Activated T-helper 1 cell treated with Interleukin-2 at 50 U/mL for 16 hours (primary cell): ENCODE measurements at regions not wholly inside any gene's neighbourhood (a gene's known extent, or its start where the extent isn't known, plus 50 kb on each side); places are given as distances from the start of the nearest gene placed in this dataset.

Experiments used
- DNase-seq: peaks from one replicate; pipeline ENCODE4 v3.0.0-alpha.2; 2020; ENCODE audit warnings: low read depth

DNA sequence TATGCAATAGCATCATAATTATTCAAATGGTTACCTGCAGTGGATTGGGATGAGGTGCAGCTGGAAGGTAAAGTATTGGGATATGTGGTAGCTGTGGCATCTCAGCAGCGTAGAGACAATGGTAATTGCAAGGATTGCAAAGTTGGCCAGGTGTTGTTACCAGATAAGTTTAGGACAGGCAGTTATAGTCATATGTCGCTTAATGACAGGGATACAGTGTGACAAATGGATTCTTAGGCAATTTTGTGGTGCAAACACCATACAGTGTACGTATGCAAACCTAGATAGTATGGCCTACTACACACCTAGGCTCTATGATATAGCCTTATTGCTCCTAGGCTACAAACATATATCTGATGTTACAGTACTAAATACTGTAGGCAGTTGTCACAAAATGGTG is 163.5 kb upstream of the LYZL2 start:
- DNase-seq, result no peak

DNA sequence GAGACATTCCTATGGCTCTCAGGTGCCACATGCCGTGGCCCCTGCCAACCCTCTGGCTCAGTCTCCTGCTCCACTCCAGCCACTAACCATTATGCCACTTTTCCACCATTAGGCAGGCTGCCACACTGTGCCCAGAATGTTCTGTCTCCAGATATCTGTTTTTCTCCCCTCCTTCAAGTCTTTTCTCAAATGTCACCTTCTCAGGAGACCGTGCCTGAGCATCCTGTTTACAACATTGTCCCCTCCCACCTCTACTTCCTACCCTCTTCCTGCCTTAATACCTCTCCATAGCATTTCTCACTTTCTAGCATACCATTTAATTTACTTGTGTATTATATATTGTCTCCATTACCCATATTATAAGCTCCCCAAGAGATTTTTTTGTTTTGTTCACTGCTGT is 162.5 kb upstream of the LYZL2 start:
- DNase-seq, result no peak

DNA sequence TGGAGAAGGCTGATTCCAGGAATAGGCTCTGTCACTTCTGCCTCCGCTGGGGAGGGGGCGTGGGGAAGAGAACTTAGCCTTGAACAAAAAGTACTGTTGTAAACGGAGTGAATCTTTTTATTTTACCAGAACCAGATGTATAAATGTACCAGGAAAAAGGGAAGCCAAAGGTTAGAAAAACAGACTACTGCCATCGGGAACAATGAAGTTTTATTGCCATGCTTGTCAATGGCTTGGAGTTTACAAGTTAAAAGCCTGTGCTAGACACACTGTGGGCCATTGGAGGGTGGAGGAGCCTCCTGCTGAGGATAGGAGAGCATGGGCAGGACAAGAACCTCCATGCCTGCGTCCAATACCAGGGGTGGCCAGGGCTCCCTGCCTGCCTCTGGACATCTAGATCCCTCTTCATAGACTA is 161.7 kb upstream of the LYZL2 start:
- no peak for DNase-seq

DNA sequence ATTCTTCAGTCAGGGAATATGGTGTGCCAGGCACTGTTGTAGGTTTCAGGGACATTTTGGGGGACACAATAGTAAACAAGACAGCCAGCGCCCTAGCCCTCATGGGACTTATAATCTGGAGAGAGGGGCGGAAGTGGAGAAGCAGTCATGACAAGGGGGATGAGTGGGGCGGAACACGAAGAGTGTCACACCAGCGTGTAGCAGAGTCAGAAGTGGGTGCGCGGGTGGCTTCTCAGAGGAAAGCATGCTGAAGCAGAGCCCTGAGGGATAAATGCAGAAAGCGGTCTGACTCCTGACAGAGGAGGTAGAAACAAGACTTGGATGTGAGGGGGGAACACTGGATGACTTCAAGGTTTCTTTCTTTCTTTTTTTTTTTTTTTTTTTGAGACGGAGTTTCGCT is 160.3 kb upstream of the LYZL2 start:
- DNase-seq, result no peak

DNA sequence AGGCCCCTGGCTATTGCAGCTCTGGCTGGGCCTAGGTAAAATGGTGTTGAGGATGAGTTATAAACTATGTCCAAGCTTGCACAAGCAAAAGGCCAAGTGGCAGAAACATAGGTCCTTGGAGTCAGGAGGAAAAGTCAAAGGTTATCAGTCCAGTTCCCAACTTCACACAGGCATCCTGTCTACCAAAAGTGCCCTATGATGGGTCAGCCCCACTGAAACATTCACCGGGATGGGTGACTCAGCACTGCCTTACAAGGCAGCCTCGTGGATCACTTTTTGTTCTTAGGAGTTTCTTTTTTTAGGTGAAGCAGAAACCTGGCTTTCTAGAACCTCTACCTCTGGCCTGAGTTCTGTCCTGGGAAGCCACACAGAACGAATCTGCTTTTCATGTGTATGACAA is 158.8 kb upstream of the LYZL2 start:
- DNase-seq, result no peak

DNA sequence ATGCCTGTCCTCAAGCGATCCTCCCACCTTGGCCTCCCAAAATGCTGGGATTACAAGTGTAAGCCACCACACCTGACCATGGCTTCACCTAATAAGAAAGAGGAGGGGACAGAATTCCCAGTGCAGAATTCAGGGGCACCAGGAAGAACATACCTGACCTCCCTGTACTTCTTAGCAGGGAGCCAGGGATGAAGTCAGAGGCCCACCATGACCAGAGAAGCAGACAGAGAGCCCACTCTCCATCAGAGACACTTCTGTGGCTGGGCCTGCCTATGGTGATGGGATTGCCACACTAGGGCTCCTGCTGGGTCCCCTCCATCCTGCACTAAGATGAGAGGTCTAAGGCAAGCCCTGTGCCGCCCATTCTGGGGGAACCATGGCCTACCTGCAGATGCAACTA is 157.4 kb upstream of the LYZL2 start:
- no peak for DNase-seq

DNA sequence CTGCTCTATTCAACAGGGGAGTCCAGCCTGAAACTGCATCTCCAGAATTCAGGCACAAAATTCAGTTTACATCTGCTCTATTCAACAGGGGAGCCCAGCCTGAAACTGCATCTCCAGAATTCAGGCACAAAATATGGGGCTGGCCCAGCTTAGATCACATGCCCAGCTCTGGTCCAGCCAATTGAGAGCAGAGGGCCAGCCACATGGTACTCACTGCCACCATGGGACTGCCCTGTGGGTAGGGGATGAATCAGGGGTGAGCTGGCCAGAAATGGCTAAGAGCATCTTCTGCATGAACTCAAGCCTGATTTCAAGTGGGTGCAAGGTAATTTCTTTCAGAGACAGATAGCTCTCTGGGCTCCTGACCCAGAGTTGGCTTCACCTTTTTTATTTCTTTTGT is 156.6 kb upstream of the LYZL2 start:
- DNase-seq, result no peak

DNA sequence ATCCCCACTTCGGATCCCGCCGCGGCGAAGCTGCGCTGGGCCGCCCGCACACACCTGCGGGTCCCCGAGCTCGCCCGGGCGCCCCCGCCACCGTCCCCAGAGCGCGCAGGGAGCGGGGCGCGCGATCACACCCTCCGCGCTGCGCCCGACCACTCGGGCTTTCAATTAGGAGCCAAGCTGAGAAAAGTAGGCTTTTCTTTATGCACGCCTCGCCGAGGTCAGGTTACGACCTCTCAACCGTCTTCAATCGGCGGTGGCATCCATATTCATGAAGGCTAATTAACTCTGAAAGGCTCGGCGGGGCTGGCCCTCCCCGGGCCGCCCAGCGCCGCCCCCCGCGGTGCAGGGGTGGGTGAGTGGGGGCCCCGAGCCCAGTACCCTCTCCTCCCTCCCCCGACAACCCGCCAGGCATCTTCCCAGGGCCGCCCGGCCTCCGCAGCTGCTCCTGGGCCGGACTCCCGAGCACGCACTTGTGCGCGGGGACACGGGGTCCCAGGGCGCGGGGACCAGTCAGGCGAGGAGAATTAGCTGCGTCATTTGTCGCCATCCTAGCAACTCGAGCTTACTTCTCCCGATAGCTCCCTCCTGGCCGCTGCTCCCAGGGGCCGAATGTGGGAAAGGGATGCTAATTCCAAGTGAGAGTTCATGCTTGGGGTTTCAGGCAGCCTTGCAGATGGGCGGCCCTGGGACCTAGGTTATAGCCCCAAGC is 155.5 kb upstream of the LYZL2 start:
- DNase-seq, result no peak

DNA sequence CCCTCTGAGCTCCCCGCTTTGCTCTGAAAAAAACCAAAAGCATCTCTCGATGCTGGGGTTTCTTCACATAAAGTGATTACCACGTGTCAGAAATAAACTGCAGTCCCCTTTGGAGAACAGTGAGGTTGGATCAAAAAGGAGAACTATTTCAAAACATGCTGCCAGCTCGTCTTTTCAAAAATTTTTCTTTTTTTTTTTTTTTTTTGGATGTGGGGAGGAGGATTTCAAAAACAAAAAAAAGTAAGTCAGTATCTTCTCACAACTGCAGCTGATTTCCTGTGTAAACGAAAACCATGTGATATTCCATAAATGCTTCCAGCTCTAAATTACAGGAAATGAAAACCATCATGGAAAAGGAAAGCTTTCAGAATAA is 155.0 kb upstream of the LYZL2 start:
- DNase-seq, result no peak

DNA sequence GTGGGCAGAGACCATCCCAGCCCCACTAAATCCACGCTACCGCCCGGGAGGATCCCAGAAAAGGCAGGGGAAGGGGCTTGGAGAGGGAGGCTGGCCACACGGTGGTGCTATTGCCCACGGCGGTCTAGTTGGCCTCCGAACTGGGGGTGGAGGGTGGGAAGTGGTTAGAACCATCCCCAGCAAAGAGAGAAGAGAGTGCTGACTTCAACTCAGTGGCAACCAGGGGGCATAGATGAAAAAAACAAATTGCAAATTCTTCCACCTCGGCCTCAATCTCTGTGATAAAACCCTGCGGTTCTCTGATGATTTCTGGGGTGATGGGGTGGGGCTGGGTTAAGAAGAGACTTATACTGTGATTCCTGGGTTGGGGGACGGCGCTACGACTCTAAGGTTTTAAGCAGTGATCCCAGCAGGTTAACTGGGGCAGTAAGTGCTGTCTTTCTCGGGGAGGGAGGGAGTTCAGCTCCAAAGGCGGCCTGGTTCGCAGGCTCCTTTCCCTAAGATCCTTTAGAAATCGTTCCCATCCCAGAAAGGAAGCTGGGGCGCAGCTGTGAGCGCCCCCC is 154.5 kb upstream of the LYZL2 start:
- peak; percentile 70 for DNase-seq

DNA sequence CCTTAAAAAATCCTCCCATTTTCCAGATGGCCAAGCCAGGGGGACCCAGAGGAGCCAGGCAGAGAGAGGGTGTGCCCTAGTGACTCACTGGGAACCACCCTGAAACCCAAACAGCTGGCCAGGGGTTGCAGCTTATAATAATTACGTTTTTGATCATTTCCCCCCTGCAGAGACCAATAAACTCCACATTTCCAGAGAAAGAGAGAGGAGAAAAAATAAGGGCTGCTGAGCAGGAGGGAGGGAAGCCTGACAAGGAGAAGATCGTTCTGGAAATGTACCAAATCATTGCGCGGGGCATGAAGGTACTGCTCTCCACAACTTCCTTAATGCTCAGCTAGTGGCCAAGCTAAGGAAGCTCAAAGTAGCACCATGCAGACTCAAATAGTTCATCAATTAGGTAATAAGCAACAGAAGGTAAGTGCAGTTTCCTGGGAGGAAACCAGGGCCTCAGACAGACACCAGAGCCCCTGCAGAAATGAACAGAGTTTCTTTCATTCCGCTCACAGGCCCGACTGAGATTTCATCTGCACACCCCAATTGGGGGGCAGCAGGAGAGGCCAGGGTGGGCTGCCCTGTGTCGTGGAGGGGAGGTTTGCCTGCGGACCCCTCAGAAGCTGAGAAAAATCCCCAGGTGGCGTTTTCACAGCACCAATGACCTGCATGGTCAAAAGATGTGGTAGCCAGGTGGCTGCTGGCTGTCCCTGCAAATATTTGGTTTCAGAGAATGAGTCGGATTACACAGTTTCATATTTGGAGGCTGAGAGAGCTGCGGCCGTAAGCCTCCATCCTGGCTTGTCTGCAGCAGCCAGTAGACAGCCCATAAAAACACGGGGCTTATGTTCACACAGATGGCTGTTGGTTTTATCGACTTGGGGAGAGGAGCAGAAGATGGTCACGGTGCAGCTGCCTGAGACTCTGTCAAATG is 153.2 kb upstream of the LYZL2 start:
- DNase-seq, result no peak

DNA sequence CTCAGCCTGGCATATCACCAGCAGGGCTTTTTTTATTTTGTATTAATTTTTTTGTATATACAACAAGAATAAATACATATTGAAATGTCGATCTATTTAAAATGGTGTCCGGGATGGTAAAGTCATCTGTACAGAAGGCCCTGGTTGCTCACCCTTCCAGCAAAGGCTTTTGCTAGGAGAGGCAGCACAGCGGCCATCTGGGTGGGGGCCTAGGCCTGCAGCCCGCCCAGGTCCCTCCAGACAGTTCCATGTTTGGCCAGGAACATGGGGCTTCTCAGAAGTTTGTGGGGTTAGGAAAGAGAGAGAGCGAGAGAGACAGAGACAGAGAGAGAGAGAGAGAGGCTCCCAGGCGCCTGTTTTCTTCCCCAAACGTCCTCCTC is 152.6 kb upstream of the LYZL2 start:
- no peak for DNase-seq

DNA sequence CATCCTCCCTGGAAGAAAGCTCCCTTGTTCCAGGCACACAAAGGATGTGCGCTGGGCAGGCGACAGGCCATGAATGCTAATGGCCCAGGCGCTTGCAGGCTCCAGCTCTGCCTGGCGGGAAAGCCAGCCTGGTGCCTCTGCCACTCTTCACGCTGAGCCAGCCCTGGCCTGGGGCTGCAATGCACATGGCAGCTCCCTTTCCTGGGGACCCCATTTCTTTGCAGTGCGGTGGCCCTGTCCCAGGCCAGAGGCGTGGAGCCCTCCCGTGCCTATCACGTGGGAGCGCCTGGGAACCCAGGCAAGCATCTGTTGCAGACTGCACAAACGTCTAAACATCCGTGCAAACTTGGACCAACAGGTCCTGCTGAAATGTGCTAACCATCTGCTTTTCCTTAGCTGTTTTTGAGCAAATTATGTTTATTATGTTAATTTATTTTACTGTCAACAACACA is 152.1 kb upstream of the LYZL2 start:
- DNase-seq, result no peak

DNA sequence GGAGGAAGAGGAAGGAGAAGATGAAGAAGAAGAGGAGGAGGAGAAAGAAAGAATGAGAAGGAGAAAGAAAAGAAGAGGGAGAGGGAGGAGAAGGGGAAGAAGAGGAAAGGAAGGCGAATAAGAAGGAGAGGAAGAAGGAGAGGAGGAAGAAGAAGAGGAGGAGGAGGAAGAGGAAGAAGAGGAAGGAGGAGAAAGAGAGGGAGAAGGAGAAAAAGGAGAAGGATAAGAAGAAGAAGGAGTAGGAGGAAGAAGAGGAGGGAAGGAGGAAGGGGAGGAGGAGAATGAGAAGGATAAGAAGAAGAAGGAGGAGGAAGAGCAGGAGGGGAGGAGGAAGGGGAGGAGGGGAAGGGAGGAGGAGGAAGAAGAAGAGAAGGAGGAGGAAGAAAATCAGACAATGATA is 149.2 kb upstream of the LYZL2 start:
- no peak for DNase-seq

DNA sequence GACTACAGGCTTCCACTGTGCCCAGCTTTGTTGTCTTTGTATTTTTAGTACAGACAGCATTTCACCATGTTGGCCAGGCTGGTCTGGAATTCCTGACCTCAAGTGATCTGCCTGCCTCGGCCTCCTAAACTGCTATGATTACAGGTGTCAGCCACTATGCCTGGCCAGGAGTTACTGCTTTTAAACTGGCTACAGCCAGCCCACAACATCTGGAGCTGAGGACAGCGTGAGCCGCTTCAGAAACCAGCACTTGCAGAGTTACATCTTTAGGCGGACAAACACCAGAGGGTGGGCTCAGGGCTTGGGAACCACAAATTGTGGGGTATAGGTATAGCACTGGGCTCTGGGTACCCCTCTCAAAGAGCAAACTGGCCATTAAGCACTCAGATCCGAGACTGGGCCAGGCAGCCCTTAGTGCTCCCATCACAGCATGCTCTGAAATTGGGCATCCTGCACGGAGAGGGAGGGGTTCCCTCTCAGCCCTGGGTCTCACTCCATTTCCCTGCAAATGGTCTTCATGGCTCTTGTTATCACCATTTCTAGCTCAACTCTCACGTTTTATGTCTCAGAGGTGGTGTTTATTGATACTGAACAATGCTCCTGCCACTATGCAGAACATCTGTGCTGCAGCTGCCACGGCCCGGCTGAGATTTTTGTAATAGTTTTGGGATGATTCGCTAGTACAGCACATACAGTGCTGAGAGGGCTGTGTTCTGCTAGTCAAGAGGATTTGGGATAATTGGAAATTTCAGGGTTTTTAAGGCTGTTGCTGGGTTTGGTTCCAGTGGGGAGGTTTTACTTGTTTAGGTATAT is 146.4 kb upstream of the LYZL2 start:
- DNase-seq, result no peak

DNA sequence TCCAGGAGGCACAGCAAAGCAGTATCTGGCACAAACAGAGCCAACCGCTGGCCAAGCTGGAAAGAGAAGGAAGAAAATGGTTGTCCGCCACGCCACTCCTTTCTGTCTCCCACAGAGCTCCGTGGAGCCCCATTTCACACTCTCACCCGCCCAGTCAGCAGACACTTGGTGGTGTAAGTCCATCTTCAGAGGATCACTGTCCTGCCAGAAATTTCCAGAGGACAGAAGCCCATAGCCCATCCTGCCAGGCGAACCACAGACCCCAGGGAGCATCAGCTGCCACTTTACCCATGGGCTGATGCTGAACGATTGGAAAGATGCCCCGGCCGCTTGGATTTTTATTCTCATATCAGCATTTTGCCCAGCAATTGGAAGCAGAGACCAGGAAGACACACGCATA is 144.7 kb upstream of the LYZL2 start:
- no peak for DNase-seq

DNA sequence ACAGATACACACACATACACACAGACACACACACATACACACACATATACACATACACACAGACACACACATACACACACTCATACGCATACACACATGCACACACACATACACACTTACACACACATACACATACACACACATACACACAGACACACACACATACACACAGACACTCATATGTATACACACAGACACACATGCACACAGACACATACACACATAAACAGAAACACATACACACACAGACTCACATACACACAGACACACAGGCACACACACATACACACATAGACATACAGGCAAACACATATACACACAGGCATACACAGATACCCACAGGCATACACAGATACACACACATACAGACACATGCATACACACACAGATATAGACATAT is 143.9 kb upstream of the LYZL2 start:
- no peak for DNase-seq

DNA sequence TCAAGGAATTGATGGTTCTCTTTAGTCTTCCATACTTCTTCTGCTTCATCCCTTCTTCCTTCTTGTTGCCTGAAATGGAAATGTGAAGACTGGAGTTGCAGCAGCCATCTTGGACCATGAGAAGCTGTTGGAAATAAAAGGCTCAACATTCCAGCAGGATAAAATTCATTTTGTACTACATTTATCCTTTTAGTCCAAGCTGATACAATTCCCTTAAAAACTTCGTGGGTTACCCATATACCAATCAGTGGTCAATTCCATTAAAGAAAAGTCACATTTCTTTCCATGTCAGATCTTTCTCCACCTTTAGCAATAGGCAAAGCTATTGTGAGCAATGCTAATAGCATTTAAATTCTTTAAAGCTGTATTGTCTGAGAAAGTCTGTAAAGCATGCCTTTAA is 141.3 kb upstream of the LYZL2 start:
- no peak for DNase-seq

DNA sequence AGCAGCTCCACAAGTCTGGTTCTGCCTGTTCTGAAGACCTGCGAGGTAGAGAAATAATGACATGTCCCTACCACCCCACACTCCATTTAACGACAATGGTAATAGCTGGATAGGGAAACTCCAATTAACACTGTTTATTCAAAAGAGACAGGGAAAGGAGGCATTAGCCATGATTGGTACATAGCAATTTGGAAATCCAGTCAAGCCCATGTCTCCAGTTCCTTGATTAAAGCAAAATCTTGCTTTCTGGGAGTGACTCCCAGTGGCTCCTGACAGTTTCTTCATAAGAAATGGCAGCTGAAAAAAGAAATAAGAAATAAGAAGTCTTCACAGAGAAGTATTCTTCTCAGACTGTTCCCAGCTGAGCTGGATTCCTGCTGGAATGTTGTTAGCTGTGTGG is 140.7 kb upstream of the LYZL2 start:
- DNase-seq, result no peak

DNA sequence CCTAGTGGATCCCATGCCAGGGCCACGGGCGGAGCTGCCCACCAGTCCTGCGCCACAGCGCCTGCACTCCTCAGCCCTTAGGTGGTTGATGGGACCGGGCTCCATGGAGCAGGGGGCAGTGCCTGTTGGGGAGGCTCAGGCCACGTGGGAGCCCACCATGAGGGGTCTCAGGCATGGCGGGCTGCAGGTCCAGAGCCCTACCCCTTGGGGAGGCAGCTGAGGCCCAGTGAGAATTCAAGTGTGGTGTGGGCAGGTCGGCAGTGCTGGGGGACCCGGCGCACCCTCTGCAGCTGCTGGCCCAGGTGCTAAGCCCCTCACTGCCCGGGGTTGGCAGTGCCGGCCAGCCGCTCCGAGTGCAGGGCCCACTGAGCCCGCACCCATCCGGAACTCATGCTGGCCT is 139.8 kb upstream of the LYZL2 start:
- DNase-seq, result no peak

DNA sequence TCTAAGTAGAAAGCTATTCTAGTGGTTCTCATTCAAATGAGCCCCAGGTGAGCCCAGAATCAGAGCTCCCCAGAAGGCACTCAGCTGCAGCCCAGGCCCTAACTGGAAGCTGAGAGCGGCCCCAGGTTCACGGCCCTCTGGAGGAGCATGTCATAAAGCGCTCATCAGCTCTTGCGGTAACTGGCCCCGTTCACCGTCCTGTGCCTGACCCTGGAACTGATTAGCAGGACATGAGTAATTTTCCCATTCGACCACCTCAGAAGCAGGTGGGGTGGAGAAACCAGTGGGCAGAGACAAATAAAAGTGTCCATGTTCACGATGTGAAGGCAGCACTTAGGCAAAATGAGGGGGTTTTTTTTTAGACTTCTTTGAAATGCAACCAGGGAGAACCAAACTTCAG is 136.1 kb upstream of the LYZL2 start:
- no peak for DNase-seq

DNA sequence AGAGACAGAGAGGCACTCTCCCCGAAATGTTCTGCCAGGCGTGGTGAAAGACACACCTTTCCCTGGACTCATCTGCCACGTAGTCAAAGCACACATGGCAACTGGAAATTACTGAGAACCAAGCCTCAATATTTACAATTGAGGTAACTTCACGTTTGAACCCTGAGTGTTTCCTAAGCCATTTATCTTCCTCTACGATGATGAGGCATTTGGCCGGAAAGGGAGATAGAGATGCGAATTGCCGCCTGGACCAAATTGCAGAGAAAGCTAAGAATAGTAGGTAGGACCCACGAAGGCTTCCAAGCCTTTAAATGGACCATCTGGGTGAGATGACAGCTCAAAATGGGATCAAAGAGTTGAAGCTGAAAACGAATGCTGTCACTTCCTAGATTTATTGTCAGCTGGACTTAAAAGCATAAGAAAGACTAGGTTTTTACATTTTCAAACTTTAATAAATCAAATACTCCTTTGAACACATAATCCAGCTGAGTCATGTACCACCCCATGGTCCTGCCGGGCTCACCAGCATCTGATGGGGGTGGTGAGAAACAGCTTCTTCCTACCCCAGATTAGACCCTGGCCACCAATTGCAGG is 135.6 kb upstream of the LYZL2 start:
- no peak for DNase-seq
